ENCODE measurements at regions not wholly inside any gene's neighbourhood (a gene's known extent, or its start where the extent isn't known, plus 50 kb on each side); places are given as distances from the start of the nearest gene placed in this dataset.

GRCh38 chrX:39335513-39336235 lies 534.4 kb downstream of the MID1IP1 start:
- no peaks in the 10 kb centered on the region for H3K4me1 ChIP-seq (ENCODE audit: insufficient read depth, low read length)
- no peak overlapping the region for H3K4me3 ChIP-seq (ENCODE audit: low read length)
- no peak overlapping the region for H3K9ac ChIP-seq (ENCODE audit: low read depth, low read length)
- no peaks in the 10 kb centered on the region for H3K9me3 ChIP-seq (ENCODE audit: insufficient read depth, low read depth, low read length)
- H3K27ac ChIP-seq (ENCODE audit: low read depth, low read length) = no peak overlapping the region
- H3K36me3 ChIP-seq (ENCODE audit: insufficient read depth, low read length) = no peaks in the 10 kb centered on the region
- WGBS = 94% methylated on average over 6 of the region's 6 CpGs
- H3K27me3 ChIP-seq (ENCODE audit: insufficient read depth, low read length) = no peaks in the 10 kb centered on the region

GRCh38 chrX:39336671-39337311 lies 535.5 kb downstream of the MID1IP1 start:
- H3K9ac ChIP-seq (ENCODE audit: low read depth, low read length) = no peak overlapping the region
- no peaks in the 10 kb centered on the region for H3K36me3 ChIP-seq (ENCODE audit: insufficient read depth, low read length)
- H3K27me3 ChIP-seq (ENCODE audit: insufficient read depth, low read length) = no peaks in the 10 kb centered on the region
- 95% methylated on average over 5 of the region's 5 CpGs for WGBS
- H3K27ac ChIP-seq (ENCODE audit: low read depth, low read length) = no peak overlapping the region
- no peak overlapping the region for H3K4me3 ChIP-seq (ENCODE audit: low read length)
- H3K4me1 ChIP-seq (ENCODE audit: insufficient read depth, low read length) = no peaks in the 10 kb centered on the region
- no peaks in the 10 kb centered on the region for H3K9me3 ChIP-seq (ENCODE audit: insufficient read depth, low read depth, low read length)

- no peaks in the 10 kb centered on the region for H3K36me3 ChIP-seq (ENCODE audit: insufficient read depth, low read length)
- H3K4me1 ChIP-seq (ENCODE audit: insufficient read depth, low read length) = no peaks in the 10 kb centered on the region
- H3K27me3 ChIP-seq (ENCODE audit: insufficient read depth, low read length) = no peaks in the 10 kb centered on the region
- H3K9ac ChIP-seq (ENCODE audit: low read depth, low read length) = no peak overlapping the region
- no peak overlapping the region for H3K27ac ChIP-seq (ENCODE audit: low read depth, low read length)
- H3K9me3 ChIP-seq (ENCODE audit: insufficient read depth, low read depth, low read length) = no peaks in the 10 kb centered on the region
- no peak overlapping the region for H3K4me3 ChIP-seq (ENCODE audit: low read length)
- 86% methylated on average over 4 of the region's 5 CpGs for WGBS
Observed at GRCh38 chrX:39337451-39337850, 536.2 kb downstream of the MID1IP1 start.

GRCh38 chrX:39338583-39338982 lies 537.3 kb downstream of the MID1IP1 start:
- Histone ChIP-seq H3K4me1 (ENCODE audit: insufficient read depth, low read length) (no peaks in the 10 kb centered on the region), H3K36me3 (ENCODE audit: insufficient read depth, low read length) (no peaks in the 10 kb centered on the region), H3K27ac (ENCODE audit: low read depth, low read length) (no peak overlapping the region), H3K27me3 (ENCODE audit: insufficient read depth, low read length) (no peaks in the 10 kb centered on the region), H3K9ac (ENCODE audit: low read depth, low read length) (no peak overlapping the region), H3K9me3 (ENCODE audit: insufficient read depth, low read depth, low read length) (no peaks in the 10 kb centered on the region), H3K4me3 (ENCODE audit: low read length) (no peak overlapping the region)
- 100% methylated on average over 1 of the region's 2 CpGs for WGBS

- H3K9me3 ChIP-seq (ENCODE audit: insufficient read depth, low read depth, low read length) = no peaks in the 10 kb centered on the region
- no peaks in the 10 kb centered on the region for H3K4me1 ChIP-seq (ENCODE audit: insufficient read depth, low read length)
- no peaks in the 10 kb centered on the region for H3K27me3 ChIP-seq (ENCODE audit: insufficient read depth, low read length)
- no peak overlapping the region for H3K4me3 ChIP-seq (ENCODE audit: low read length)
- WGBS = 91% methylated on average over 3 of the region's 5 CpGs
- H3K9ac ChIP-seq (ENCODE audit: low read depth, low read length) = no peak overlapping the region
- H3K36me3 ChIP-seq (ENCODE audit: insufficient read depth, low read length) = no peaks in the 10 kb centered on the region
- no peak overlapping the region for H3K27ac ChIP-seq (ENCODE audit: low read depth, low read length)
Observed at GRCh38 chrX:39356119-39356807, 555.0 kb downstream of the MID1IP1 start.

GRCh38 chrX:39360101-39360500 lies 558.8 kb downstream of the MID1IP1 start:
- WGBS = 100% methylated on average over 1 of the region's 1 CpG
- no peak overlapping the region for H3K27ac ChIP-seq (ENCODE audit: low read depth, low read length)

GRCh38 chrX:39361736-39362135 lies 560.5 kb downstream of the MID1IP1 start:
- H3K36me3 ChIP-seq (ENCODE audit: insufficient read depth, low read length) = no peaks in the 10 kb centered on the region
- H3K27me3 ChIP-seq (ENCODE audit: insufficient read depth, low read length) = no peaks in the 10 kb centered on the region
- no peaks in the 10 kb centered on the region for H3K4me1 ChIP-seq (ENCODE audit: insufficient read depth, low read length)
- H3K9me3 ChIP-seq (ENCODE audit: insufficient read depth, low read depth, low read length) = no peaks in the 10 kb centered on the region
- no peak overlapping the region for H3K9ac ChIP-seq (ENCODE audit: low read depth, low read length)
- no peak overlapping the region for H3K27ac ChIP-seq (ENCODE audit: low read depth, low read length)
- H3K4me3 ChIP-seq (ENCODE audit: low read length) = no peak overlapping the region

More at GRCh38 chrX:39360101-39360500, 558.8 kb downstream of the MID1IP1 start:
- H3K9ac ChIP-seq (ENCODE audit: low read depth, low read length) = no peak overlapping the region
- H3K4me3 ChIP-seq (ENCODE audit: low read length) = no peak overlapping the region
- H3K27me3 ChIP-seq (ENCODE audit: insufficient read depth, low read length) = no peaks in the 10 kb centered on the region
- H3K9me3 ChIP-seq (ENCODE audit: insufficient read depth, low read depth, low read length) = no peaks in the 10 kb centered on the region
- no peaks in the 10 kb centered on the region for H3K36me3 ChIP-seq (ENCODE audit: insufficient read depth, low read length)
- no peaks in the 10 kb centered on the region for H3K4me1 ChIP-seq (ENCODE audit: insufficient read depth, low read length)

GRCh38 chrX:39367416-39367815 lies 566.2 kb downstream of the MID1IP1 start:
- 87% methylated on average over 5 of the region's 5 CpGs for WGBS
- Histone ChIP-seq H3K27me3 (ENCODE audit: insufficient read depth, low read length) (no peaks in the 10 kb centered on the region), H3K9me3 (ENCODE audit: insufficient read depth, low read depth, low read length) (no peaks in the 10 kb centered on the region), H3K27ac (ENCODE audit: low read depth, low read length) (no peak overlapping the region), H3K4me1 (ENCODE audit: insufficient read depth, low read length) (no peaks in the 10 kb centered on the region), H3K9ac (ENCODE audit: low read depth, low read length) (no peak overlapping the region), H3K4me3 (ENCODE audit: low read length) (no peak overlapping the region), H3K36me3 (ENCODE audit: insufficient read depth, low read length) (no peaks in the 10 kb centered on the region)

- Histone ChIP-seq H3K9me3 (ENCODE audit: insufficient read depth, low read depth, low read length) (no peaks in the 10 kb centered on the region), H3K36me3 (ENCODE audit: insufficient read depth, low read length) (no peaks in the 10 kb centered on the region), H3K4me1 (ENCODE audit: insufficient read depth, low read length) (no peaks in the 10 kb centered on the region), H3K4me3 (ENCODE audit: low read length) (no peak overlapping the region), H3K27me3 (ENCODE audit: insufficient read depth, low read length) (no peaks in the 10 kb centered on the region), H3K27ac (ENCODE audit: low read depth, low read length) (no peak overlapping the region), H3K9ac (ENCODE audit: low read depth, low read length) (no peak overlapping the region)
- WGBS = 96% methylated on average over 2 of the region's 3 CpGs
Observed at GRCh38 chrX:39372115-39372514, 570.9 kb downstream of the MID1IP1 start.

- no peak overlapping the region for H3K9ac ChIP-seq (ENCODE audit: low read depth, low read length)
- H3K27me3 ChIP-seq (ENCODE audit: insufficient read depth, low read length) = no peaks in the 10 kb centered on the region
- no peak overlapping the region for H3K27ac ChIP-seq (ENCODE audit: low read depth, low read length)
- H3K9me3 ChIP-seq (ENCODE audit: insufficient read depth, low read depth, low read length) = no peaks in the 10 kb centered on the region
- no peak overlapping the region for H3K4me3 ChIP-seq (ENCODE audit: low read length)
- H3K36me3 ChIP-seq (ENCODE audit: insufficient read depth, low read length) = no peaks in the 10 kb centered on the region
- H3K4me1 ChIP-seq (ENCODE audit: insufficient read depth, low read length) = no peaks in the 10 kb centered on the region
Observed at GRCh38 chrX:39377157-39377556, 575.9 kb downstream of the MID1IP1 start.

- Histone ChIP-seq H3K27ac (ENCODE audit: low read depth, low read length) (no peak overlapping the region), H3K4me1 (ENCODE audit: insufficient read depth, low read length) (no peaks in the 10 kb centered on the region), H3K9ac (ENCODE audit: low read depth, low read length) (no peak overlapping the region), H3K27me3 (ENCODE audit: insufficient read depth, low read length) (no peaks in the 10 kb centered on the region), H3K4me3 (ENCODE audit: low read length) (no peak overlapping the region), H3K9me3 (ENCODE audit: insufficient read depth, low read depth, low read length) (no peaks in the 10 kb centered on the region), H3K36me3 (ENCODE audit: insufficient read depth, low read length) (no peaks in the 10 kb centered on the region)
- 90% methylated on average over 1 of the region's 1 CpG for WGBS
Observed at GRCh38 chrX:39377773-39378172, 576.5 kb downstream of the MID1IP1 start.

Measured in HUES64 (cell line).